ENCODE measurements at regions not wholly inside any gene's neighbourhood (a gene's known extent, or its start where the extent isn't known, plus 50 kb on each side); places are given as distances from the start of the nearest gene placed in this dataset.
A peak's percentile ranks its signal among the peaks of the same experiment; 100 is the strongest.

DNA sequence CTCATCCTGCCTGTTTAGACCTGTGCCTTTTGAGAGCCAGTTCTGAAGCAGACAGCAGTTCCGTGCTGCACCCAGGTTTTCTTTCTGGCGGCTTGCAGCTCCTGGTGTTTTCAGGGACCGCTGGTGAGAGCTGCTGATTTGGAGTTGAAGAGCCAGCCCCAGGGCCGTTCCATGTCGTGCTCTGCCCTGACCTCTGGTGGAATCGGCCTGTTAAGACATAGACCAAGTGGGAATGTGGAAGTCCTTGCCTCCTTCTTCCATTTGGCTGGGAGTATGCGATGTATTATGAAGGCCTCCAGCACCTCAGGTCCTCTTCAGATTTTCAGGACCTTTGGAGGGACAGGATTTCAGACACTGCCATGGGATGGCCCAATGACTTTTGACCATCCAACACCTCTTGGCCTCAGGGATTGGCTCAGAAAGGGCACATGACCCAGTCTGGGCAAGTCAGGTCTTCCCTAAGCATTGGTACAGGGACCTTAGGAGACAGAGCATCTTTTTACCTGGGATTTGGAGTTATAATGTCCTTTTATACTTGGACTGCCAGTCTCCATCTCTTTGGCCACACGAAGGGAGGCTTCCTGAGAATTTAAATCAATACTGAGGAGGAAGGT is 136.1 kb upstream of the CLINT1 start:
- TF ChIP-seq CTCF (IDR thresholded peaks at IDR 0.05) (peak; percentile 51 to 64 (median 60)), POLR2A (IDR thresholded peaks at IDR 0.05) (no peak)
